ENCODE measurements at regions not wholly inside any gene's neighbourhood (a gene's known extent, or its start where the extent isn't known, plus 50 kb on each side); places are given as distances from the start of the nearest gene placed in this dataset.

- Histone ChIP-seq H3K27me3 (no peaks in the 10 kb centered on the region), H3K4me1 (no peaks in the 10 kb centered on the region), H3K36me3 (no peaks in the 10 kb centered on the region), H3K9me3 (no peaks in the 10 kb centered on the region), H3K27ac (no peak overlapping the region), H3K4me3 (no peak overlapping the region)
- 82% methylated on average over 13 of the region's 22 CpGs for WGBS (ENCODE audit: insufficient coverage, low coverage, low lambda C conversion rate, missing lambda C conversion rate)
- DNase-seq, result peak in 1 of 3 donors; percentile 33
- intact Hi-C loops (cut with DNase I), result no loop called here
- TF ChIP-seq POLR2A (IDR thresholded peaks at IDR 0.05), result no peak
- no peak for TF ChIP-seq CTCF (IDR thresholded peaks at IDR 0.05)
- no peak for ATAC-seq
Measured at GRCh38 chr5:171614971-171615653, 170.5 kb upstream of the SMIM23 start.

GRCh38 chr5:171615705-171616640, 169.6 kb upstream of the SMIM23 start:
- Histone ChIP-seq H3K27ac (no peak overlapping the region), H3K4me1 (no peaks in the 10 kb centered on the region), H3K27me3 (no peaks in the 10 kb centered on the region), H3K36me3 (no peaks in the 10 kb centered on the region), H3K4me3 (no peak overlapping the region), H3K9me3 (no peaks in the 10 kb centered on the region)
- ATAC-seq, result no peak
- no peak for TF ChIP-seq CTCF (IDR thresholded peaks at IDR 0.05)
- no peak for TF ChIP-seq POLR2A (IDR thresholded peaks at IDR 0.05)
- DNase-seq, result peak in 1 of 3 donors; percentile 24
- intact Hi-C loops (cut with DNase I), result no loop called here
- 42% methylated on average over 12 of the region's 22 CpGs for WGBS (ENCODE audit: insufficient coverage, low coverage, low lambda C conversion rate, missing lambda C conversion rate)

- 90% methylated on average over 8 of the region's 12 CpGs for WGBS (ENCODE audit: insufficient coverage, low coverage, low lambda C conversion rate, missing lambda C conversion rate)
- no peak for ATAC-seq
- DNase-seq, result peak in 1 of 3 donors; percentile 21
- intact Hi-C loops (cut with DNase I), result no loop called here
- no peaks in the 10 kb centered on the region for H3K36me3 ChIP-seq
- no peak overlapping the region for H3K4me3 ChIP-seq
- no peak overlapping the region for H3K27ac ChIP-seq
- no peaks in the 10 kb centered on the region for H3K4me1 ChIP-seq
- no peaks in the 10 kb centered on the region for H3K9me3 ChIP-seq
- H3K27me3 ChIP-seq, result no peaks in the 10 kb centered on the region
- TF ChIP-seq POLR2A (IDR thresholded peaks at IDR 0.05) (no peak), CTCF (IDR thresholded peaks at IDR 0.05) (no peak)
Measured at GRCh38 chr5:171617266-171617665, 168.4 kb upstream of the SMIM23 start.

GRCh38 chr5:171617817-171618591, 167.6 kb upstream of the SMIM23 start:
- H3K4me3 ChIP-seq, result no peak overlapping the region
- TF ChIP-seq POLR2A (IDR thresholded peaks at IDR 0.05) (no peak), CTCF (IDR thresholded peaks at IDR 0.05) (no peak)
- DNase-seq, result peak in 1 of 3 donors; percentile 24
- 92% methylated on average over 6 of the region's 19 CpGs for WGBS (ENCODE audit: insufficient coverage, low coverage, low lambda C conversion rate, missing lambda C conversion rate)
- ATAC-seq, result no peak
- no peak overlapping the region for H3K27ac ChIP-seq
- intact Hi-C loops (cut with DNase I), result no loop called here
- no peaks in the 10 kb centered on the region for H3K27me3 ChIP-seq
- H3K36me3 ChIP-seq, result no peaks in the 10 kb centered on the region
- H3K4me1 ChIP-seq, result no peaks in the 10 kb centered on the region
- no peaks in the 10 kb centered on the region for H3K9me3 ChIP-seq

Measured in right lobe of liver (tissue), 6 donors.